GM18907 (cell line): ENCODE measurements at regions not wholly inside any gene's neighbourhood (a gene's known extent, or its start where the extent isn't known, plus 50 kb on each side); places are given as distances from the start of the nearest gene placed in this dataset.

Source experiments
- ATAC-seq: cut with Tn5 transposase; IDR thresholded peaks from one replicate; pipeline ENCODE4 v1.9.1; 2021; ENCODE audit warnings: mild to moderate bottlenecking, moderate library complexity; ENCODE audit not compliant: unreplicated experiment

DNA sequence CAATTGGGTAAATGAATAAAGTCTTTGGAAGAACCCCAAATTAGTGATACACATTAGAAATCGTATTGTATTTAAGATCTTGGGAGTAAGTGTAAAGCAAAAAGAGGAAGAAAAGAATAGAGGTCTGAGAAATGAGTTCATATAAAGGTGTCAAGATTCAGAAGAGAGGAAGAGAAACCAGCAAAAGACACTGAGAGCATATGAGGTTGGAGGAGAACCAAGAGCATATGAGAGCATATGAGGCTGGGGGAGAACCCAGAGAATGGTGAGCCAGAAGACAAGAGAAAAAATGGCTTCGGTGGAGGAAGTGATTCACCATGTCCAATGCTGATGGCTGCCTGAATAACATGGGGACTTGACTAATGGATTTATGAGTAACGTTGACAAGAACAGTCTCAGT lies 620.1 kb upstream of the GCFC2 start:
- ATAC-seq = no peak

DNA sequence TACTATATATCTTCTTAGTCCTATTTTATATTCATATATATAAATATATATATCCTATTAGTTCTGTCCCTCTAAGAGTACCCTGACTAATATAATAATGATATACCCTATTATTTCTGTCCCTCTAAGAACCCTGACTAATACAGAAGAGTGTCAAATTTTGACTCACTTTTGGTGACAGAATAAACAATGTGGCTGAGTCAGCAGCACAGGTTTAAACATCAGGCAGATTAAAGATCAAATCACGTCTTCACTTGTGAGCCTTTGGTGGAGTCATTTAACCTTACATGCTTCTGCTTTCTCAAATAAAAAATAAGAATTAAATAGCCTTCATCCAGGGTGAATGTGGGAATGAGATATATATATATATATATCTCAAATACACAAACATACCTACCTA lies 615.9 kb upstream of the GCFC2 start:
- ATAC-seq = no peak

DNA sequence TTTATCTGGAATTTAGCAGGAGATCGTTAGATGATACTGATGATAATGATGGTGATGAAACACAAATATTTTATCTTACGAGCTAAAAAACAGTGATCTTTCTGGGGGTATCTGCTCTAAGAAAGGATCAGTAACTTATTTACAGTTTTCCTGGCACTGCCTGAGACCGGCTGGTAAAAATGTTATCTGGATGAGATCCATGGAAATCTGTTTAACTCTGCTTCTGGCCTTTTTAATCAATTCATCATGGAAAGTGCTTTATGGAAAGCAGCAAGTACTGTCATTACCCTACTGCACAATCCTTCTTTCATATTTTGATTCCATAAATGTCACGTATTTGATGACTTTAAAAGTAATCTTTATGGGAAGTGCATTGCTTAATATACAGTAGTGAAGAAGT lies 612.7 kb upstream of the GCFC2 start:
- no peak for ATAC-seq

DNA sequence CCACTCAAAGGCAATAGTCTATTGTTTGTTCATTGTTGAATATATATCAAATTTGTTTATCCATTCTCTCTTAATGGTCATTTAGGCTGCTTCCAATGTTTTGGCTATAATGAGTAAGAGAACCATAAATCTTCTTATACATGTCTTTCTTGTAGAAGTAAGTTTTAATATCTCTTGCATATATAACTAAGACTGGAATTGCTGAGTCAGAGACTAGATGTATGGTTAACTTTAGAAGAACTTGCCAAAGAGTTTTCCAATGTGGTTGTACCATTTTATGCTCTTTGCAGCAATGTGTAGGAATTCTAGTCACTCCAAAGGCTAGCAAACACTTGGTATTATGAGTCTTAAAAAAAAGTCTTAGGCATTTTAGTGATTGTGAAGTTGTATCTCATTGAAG lies 610.0 kb upstream of the GCFC2 start:
- no peak for ATAC-seq

DNA sequence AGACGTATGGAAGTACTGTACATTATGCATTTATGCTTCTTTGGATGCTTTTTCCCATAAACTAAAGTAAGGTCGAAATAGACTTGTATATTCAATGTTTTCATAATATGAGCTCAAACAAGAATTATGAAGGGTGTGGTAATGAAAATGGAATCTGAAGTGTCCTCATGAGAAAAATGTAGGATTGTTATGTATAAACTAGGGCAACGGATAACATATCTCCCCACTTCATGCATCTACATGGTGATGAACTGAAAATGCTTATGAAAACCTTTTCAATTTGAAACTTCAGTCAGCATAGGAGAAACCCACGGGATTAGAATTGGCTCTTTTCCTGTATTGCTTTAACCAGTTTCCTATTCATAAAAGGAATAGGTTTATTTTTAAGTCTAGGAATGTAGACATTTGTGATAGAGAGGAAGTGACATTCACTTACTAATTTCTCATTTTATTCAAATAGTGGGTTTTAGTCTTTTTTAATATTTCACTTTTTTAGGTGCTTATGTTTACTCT lies 608.2 kb upstream of the GCFC2 start:
- ATAC-seq = no peak

DNA sequence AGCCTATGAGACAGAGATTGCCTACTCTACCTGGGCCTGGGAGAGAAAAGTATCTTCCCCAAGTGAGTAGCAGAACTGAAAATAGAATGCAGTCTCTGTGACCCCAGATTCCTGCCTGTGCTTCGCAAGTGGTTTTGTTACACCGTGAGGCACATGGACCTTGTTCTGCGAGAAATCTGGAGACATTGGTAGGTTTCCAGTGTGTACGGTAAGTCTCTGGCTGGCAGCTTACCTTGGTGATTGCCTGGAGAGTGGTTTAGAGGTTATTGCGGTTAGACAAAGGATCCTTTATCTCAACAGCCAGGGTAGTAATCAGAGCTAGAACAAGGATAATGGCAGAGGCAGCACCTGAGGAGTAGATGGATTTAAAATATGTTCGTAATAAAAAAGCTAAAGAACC lies 606.0 kb upstream of the GCFC2 start:
- ATAC-seq = no peak

DNA sequence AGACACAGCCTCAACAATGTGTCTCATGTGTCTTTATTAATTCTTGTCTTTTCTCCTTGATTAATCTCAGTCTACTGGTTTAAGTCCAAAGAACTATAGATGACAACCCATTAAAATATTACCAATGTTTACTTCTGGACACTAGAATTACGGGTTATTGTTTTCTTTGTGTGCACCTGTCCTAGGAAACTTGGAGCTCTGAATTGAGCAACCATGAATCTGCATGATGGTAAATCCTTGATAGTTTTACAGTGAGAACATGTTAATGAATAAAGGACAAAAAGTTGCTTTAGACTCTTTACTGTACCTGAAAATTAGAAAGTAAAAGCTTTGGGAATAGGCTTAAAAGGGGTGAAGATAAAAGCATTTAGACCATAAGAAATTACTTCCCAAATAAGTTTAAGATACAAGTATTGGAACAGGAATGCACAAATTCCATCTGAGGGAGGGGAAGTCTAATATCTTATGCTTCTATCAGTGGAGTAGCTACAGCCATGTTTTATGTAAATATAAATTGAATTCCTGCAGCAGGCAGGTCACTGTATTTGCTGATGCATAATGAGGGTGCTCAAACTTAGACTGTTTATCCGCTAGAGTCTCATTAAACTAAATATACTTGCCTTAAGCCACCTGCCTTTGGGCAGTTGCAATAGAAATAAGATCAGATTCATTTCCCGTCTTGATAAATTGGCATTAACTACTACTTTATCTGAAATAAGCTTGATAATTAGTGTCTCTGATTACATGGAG lies 603.7 kb upstream of the GCFC2 start:
- ATAC-seq = no peak

DNA sequence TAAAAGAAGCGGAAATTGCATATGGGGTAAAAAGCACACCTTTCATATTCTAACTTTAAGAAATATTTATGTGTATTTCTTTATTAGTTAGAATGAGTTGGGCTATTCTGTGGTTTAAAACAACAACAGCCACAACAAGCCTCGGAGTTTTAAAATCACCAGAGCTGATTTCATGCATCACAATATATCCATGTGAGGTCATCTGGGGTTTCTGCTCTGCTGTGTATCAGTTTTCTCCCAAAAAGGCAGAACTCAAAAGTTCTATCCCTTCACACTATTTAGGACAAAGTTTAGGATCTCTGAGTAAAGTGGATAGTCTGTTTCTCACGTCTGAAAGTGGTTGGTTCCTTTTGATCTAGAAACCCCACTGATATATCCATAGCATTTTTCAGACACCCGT lies 601.5 kb upstream of the GCFC2 start:
- no peak for ATAC-seq

DNA sequence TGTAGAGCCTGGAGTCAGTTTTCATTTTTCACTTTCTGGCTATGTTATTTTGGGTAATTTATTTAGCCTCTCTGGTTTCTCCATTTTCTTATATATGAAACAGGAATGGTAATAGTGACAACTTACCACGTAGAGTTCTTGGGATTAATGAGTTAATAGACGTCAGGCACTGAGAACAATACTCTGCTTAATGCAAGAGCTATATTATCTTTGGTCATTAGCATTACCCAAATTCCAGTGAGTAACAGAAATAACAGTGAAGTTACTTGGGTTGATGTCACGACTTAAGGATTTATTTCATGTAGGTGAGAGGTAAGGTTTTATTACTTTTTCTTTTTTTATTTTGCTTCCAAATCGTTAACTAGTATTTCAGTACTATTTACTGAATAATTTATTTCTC lies 601.0 kb upstream of the GCFC2 start:
- ATAC-seq = no peak

DNA sequence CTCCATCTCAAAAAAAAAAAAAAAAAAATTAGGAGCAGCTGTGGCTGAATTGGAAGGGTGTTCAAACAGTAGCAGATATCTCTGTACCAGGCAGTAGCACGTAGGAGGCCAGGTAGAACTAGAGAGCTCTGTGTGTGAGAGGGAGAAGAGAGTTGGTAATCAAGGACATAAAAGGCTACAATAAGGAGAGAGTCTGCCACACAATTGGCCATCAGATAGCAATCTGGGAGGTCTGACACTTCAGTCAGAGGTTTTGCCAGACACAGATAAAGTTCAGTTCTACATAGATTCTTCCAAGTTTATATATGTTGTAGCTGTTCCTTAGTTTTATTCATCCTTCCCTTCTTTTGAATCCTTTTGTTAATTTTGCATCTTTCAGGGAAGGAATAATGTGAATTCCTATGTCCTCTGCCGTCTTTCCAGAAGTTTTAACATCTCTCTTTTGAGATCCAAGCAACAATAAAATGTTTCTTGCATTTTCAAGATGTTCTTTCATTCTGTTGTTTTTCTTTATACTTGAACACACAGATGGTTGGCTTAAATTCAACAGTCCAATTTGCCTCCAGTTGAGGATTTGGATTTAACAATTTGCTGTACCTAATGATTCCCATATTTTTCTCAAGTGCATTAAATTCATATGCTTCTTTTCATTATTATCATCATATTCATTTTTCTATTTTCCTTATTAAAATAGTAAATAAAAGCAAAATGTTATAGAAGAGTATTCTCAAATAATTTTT lies 600.3 kb upstream of the GCFC2 start:
- no peak for ATAC-seq

DNA sequence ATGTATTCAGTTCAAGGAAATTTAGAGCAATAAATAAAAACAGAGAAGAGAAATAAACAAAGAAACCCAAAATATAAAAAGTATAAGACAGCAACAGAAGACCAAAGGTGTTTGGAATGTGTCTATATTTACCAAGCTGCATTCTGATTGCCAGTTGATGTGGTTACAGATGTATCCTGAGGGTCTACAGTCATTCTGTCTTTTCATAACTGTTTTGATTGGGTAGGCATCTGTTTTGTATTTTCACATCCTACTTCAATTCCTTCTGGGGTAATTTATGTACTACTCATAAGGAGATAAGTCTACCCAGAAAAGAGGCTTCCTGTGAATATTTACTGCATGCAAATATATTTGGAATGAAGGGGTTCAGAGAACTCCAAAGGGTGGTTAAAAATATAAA lies 596.8 kb upstream of the GCFC2 start:
- no peak for ATAC-seq

DNA sequence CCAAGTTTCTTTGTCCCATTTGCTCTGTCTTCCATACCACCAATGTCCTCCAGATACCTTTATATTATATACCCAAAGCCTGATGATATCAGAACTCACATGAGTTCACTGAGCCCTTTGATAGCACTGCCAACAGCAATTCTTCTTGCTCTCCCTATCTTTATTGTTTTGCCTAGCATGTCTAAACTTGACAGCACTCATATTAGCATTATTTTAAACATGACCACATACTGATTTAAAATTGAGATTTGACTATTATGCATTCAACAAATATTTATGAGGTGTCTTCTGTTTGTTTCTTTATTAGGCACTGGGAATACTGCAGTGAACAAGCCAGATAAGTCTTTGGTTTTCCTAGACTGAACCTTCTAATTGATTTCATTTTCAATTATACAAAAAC lies 587.3 kb upstream of the GCFC2 start:
- ATAC-seq = no peak

DNA sequence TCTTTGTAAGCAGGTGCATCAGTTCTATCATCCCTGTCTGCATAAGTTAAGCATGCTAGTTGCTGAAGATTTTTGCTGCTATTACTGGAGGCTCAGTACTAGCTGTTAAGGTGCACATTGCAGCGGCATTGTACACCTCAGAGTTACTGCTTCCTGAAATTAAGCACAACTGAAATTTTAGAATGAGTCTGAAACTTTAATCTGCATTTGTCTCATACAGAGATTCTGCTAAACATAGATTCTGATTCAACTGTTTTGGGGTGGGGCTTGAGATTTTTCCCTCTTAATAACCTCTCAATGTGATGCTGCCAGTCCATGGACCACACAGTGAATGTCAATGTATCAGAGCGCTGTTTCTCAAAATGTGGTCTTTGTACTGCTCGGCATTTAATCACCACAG lies 585.7 kb upstream of the GCFC2 start:
- ATAC-seq = no peak

DNA sequence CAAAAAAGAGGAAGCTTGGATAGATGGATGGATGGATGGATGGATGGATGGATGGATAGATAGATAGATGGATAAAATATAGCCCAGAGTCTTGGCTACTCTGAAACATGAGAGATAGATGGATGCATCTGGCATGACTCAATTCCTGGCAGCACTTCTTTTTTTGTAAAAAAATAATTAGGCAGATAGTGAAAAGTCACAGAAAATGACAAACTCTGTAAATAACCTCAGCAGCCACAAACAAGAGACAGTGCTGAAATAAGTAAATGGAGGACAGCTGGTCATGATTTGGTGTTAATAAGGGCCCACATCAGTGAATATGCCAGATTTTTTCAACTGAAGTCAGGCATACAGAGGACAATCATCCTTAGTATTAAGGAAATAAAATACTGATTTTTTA lies 585.0 kb upstream of the GCFC2 start:
- ATAC-seq = no peak

DNA sequence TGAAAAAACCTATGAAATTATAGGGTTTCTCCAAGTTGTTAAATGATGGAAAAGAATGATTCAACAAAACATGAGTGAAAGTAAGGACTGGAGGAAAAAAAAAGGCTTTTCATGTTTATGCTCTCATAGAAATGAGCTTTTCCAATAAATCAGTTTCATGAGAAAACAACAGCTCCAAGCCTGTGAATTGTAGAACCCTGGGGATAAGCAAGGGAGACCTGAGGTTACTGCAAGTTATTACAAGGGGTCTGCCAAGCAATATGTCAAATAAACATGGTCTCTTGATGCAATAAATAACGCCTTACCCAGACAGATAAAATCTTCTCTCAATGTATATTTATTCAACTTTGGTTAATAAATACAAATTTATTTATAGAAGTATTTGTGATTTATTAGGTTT lies 577.9 kb upstream of the GCFC2 start:
- no peak for ATAC-seq

DNA sequence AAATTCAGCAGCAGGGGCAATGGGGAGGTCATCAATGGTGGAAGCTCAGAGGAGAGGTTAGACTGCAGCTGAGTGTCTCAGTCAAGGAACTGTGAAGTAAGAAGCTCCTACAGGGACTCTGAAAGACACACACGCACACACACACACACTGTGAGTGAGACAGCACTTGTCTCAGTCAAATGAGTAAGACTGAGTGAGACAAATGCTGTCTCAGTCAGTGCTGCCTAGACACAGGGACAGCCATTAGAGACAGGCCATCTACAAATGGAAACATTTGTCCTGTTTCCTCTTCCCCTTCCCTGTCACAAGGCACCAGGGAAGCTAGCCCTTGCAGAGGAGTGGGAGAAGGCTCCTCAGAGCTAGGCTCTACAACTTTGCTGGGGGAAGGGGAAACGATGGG lies 577.4 kb upstream of the GCFC2 start:
- no peak for ATAC-seq

DNA sequence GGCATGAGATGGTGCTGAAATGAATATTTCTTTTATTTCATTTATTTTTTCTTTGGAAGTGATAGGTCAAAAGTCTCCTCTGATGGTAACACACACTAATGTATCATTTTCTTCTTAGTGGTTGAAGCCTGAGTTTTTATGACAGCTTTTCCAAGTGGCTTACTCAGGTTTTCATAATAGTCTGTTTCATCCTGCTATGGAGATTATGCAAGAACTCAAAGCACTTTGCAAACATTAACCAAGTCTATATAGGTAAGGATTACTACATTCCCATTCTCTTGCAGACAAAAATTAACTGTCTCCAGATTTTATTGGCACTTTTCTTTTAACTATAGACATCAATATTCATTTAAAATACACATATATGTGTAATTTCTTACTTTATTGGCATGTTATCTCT lies 572.6 kb upstream of the GCFC2 start:
- ATAC-seq = no peak

DNA sequence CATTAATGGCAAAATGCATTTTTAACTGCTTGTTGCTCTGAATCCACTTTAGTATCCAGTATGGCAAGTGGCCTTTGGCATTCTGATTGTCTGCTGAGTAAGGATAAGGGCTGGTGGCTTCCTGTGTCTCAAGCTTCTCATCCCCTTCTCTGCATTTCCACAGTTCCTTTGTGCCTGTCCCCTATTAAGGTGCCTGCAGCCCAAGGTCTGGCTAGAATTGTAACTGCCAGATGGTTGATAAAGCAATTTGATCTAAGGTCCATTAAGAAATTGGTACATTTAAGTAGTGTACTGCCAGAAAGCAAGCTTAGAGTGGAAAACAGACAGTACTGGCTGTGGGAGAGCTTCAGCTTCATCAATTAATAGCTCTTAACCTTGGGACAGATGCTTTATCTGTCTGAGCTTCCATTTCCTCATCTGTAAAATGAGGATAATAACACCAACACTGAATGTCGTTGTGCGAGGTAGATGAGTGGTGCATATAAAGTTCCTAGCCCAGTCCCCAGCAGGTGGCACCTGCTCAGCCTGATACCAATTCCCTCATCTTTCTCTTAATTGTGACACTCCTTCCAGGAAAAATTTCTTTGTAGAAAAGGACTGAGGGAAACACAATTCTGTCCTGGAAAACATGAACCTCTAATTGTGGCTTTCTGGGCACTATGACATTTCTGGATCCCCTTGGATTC lies 570.6 kb upstream of the GCFC2 start:
- no peak for ATAC-seq

DNA sequence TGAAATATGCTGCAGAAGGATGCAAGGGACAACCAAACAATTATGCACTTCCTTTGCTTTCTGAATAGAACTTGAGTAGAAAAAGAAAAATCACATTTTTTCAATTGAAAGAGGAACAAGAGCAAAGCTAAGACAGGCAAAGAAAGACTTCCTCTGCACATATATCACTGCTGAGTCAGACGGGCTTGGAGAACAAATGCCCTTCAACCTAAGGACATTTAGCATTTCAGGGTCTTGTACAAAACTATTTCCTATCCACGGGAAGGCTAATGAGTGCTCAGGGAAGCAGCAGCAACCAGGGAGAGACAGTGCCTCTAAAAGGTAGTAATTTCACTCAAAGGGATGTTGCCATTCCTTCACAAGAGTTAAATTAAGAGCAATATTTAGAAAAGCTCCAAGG lies 570.0 kb upstream of the GCFC2 start:
- ATAC-seq = no peak

DNA sequence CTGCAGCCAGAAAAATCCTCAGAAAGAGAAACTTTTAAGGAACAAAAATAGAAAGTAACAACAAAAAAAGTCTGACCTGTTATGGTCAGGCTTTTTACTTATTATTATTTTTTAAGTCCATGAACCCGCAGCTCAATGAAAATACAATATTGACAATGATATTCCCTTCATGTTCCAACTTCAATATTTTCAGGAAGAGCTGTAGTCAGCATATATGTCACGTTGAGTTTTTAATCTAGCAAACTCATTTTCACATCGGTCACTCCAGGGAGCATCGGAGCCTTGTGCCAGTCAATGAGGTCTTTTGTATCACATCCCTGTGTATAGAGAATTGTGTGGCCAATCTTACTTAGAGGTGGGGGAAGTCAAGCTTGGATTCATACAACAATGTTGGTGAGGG lies 568.4 kb upstream of the GCFC2 start:
- no peak for ATAC-seq

DNA sequence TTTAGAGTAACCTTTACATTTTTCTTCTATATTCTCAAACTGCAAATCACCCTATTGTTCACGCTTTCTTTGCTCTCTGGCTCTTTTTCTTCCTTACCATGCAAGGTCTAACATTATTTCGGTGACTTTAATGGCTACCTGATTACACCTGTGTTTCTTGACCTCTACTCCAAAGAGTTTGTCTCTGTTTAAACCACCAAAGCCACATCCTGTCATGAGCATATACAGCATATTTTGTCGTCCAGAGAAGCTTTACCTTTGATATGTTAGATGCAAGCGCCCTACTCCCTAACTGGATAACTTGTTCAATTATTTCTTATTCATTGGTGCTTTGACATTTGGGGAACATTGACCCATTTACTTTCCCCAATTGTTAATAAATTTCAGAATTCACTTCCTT lies 565.1 kb upstream of the GCFC2 start:
- ATAC-seq = no peak

DNA sequence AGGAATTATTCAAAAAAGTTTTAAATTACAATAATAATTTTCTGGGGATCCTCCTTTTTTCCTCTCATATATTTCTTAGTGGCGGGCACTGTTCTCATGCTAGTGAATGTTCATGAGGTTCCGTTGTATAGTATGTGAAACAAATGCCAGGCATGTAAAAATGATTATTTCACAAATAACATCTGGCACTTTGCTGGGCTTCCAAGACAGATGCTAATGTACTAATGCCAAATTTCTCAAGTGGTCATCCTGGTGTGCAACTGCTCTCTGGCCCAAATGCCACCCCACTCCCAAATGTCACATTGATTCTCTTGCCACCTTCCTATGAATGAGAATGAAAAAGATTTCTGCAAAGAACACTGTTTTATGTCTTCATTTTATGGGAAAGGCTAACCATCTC lies 564.0 kb upstream of the GCFC2 start:
- no peak for ATAC-seq
